PC-9 (cell line): ENCODE measurements at regions not wholly inside any gene's neighbourhood (a gene's known extent, or its start where the extent isn't known, plus 50 kb on each side); places are given as distances from the start of the nearest gene placed in this dataset.

Experiments used
- EZH2 ChIP-seq: fragments of 200-600 bp; sonication (generic); IDR thresholded peaks from 2 replicates; pipeline ENCODE4 v1.8.0; 2017; ENCODE audit warnings: antibody characterized with exemption, low read depth
- TF ChIP-seq, protein P1 (sequence below): fragments of 200-600 bp; sonication (generic); conservative IDR thresholded peaks from 2 replicates; pipeline ENCODE4 v1.6.1; 2017; ENCODE audit warnings: mixed run types, antibody characterized with exemption, mild to moderate bottlenecking, moderate library complexity

DNA sequence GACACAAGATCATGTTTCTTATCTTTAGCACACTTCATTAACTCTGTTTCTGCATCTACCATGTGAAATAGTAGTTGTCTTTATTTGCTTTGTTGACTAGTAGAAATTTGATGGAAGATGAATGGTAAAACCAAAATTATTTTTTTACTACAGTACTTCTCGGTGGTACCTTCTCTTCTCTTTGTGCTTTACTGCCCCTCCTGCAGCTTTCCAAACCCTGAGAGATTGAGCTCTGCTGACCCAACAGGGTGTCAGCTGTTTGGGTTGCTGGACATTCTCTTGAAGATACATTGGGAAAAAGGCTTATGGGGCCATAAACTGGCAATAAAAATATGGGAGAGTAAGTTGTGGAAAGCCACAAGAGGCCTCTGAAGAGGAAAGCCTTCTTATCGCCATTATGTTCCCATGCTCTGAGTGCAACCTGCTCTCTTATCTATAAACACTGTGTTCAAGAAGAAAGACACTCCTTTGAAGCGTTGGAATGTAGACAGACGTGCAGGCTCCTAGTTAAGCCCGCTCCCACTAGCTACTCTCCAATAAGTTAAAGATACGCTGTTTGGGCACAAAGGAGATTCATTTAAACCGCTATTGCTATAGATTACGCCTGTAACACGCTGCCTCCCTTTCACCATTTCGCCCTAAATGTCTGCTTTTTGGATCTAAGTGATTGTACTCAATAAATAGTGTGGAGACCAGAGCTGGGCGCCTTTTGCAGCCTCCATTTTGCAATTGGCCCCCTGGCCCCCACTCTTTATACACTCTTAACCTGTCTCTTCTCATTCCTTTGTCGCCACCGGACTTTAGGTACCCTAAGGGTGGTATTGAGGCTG, 60.1 kb upstream of the PRSS16 start:
- TF ChIP-seq, protein P1, sequence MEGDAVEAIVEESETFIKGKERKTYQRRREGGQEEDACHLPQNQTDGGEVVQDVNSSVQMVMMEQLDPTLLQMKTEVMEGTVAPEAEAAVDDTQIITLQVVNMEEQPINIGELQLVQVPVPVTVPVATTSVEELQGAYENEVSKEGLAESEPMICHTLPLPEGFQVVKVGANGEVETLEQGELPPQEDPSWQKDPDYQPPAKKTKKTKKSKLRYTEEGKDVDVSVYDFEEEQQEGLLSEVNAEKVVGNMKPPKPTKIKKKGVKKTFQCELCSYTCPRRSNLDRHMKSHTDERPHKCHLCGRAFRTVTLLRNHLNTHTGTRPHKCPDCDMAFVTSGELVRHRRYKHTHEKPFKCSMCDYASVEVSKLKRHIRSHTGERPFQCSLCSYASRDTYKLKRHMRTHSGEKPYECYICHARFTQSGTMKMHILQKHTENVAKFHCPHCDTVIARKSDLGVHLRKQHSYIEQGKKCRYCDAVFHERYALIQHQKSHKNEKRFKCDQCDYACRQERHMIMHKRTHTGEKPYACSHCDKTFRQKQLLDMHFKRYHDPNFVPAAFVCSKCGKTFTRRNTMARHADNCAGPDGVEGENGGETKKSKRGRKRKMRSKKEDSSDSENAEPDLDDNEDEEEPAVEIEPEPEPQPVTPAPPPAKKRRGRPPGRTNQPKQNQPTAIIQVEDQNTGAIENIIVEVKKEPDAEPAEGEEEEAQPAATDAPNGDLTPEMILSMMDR, result no peak
- TF ChIP-seq EZH2, result no peak
